ENCODE measurements at regions not wholly inside any gene's neighbourhood (a gene's known extent, or its start where the extent isn't known, plus 50 kb on each side); places are given as distances from the start of the nearest gene placed in this dataset.

- TF ChIP-seq TCF7 (IDR thresholded peaks at IDR 0.05; ENCODE audit: borderline replicate concordance) (no peak), HDAC6 (IDR thresholded peaks at IDR 0.05; ENCODE audit: unreplicated experiment) (no peak), MEF2B (IDR thresholded peaks at IDR 0.05; ENCODE audit: partially characterized antibody, poor library complexity, severe bottlenecking) (no peak), RAD21 (IDR thresholded peaks at IDR 0.05; ENCODE audit: insufficient read depth, low read depth, low read length) (no peak), IKZF2 (IDR thresholded peaks at IDR 0.05) (no peak), MYB (IDR thresholded peaks at IDR 0.05; ENCODE audit: borderline replicate concordance, low read depth, low read length) (no peak), JUNB (IDR thresholded peaks at IDR 0.05) (no peak), BRCA1 (IDR thresholded peaks at IDR 0.05; ENCODE audit: low read depth, low read length) (no peak), ZNF24 (IDR thresholded peaks at IDR 0.05) (no peak), STAT3 (IDR thresholded peaks at IDR 0.05; ENCODE audit: low read depth, low read length) (no peak), ELK1 (IDR thresholded peaks at IDR 0.05; ENCODE audit: low read depth, low read length) (no peak), BCL3 (IDR thresholded peaks at IDR 0.05; ENCODE audit: borderline replicate concordance, insufficient read depth, low read depth, low read length, poor library complexity, severe bottlenecking) (no peak), WRNIP1 (IDR thresholded peaks at IDR 0.05; ENCODE audit: borderline replicate concordance, low read depth, low read length) (no peak)
- no peak overlapping the region for H3K4me2 ChIP-seq (ENCODE audit: control insufficient read depth, insufficient read depth)
- no TSS peak for BruUV-seq (replicated peaks)
Measured at GRCh38 chr2:215681799-215682596, 246.1 kb upstream of the FN1 start.

More at GRCh38 chr2:215681799-215682596, 246.1 kb upstream of the FN1 start:
- DNase-seq (ENCODE audit: low read depth, low spot score) (no peak), FAIRE-seq (no peak), ATAC-seq (no peak)
- intact Hi-C loops (cut with micrococcal nuclease; ENCODE audit: unreplicated experiment) = loop anchor here (1.0 to 5.0 kb wide), 6 partner anchors 65 to 236 kb away; no protein-coding TSS in a partner anchor
- RAD21 ChIA-PET (ENCODE audit: unreplicated experiment) = interaction anchor here (1.0 to 3.3 kb wide), 11 partner anchors 11 to 236 kb away, joined by 3 to 21 read pairs (median 6); no protein-coding TSS in a partner anchor
- SMC1A ChIA-PET (ENCODE audit: uncharacterized antibody, unreplicated experiment) = interaction anchor here (0.6 to 4.0 kb wide), 32 partner anchors 10 to 232 kb away, joined by 3 to 23 read pairs (median 4); no protein-coding TSS in a partner anchor
- CTCF ChIA-PET = interaction anchor here (0.6 to 1.8 kb wide), 10 partner anchors 9 to 164 kb away, joined by 3 to 7 read pairs (median 4); no protein-coding TSS in a partner anchor
- Histone ChIP-seq H3K79me2 (ENCODE audit: control insufficient read depth, insufficient read depth, low read length) (no peaks in the 10 kb centered on the region), H4K20me1 (ENCODE audit: control insufficient read depth, insufficient read depth) (no peaks in the 10 kb centered on the region), H3K4me1 (ENCODE audit: control insufficient read depth, insufficient read depth, low read length) (no peaks in the 10 kb centered on the region), H2AFZ (ENCODE audit: control insufficient read depth, low read depth, low read length) (no peak overlapping the region), H3K9me3 (replicated peaks; ENCODE audit: control insufficient read depth, insufficient read depth, low read length) (no peaks in the 10 kb centered on the region), H3K4me3 (no peak overlapping the region), H3K36me3 (ENCODE audit: control insufficient read depth in 2 of 2, insufficient read depth in 2 of 2, low read length in 1 of 2) (no peaks in the 10 kb centered on the region), H3K9ac (ENCODE audit: control insufficient read depth, insufficient read depth, low read length) (no peak overlapping the region), H3K27me3 (replicated peaks in 1 of 2; ENCODE audit: control insufficient read depth in 2 of 2, insufficient read depth in 2 of 2, low read length in 1 of 2) (no peaks in the 10 kb centered on the region), H3K27ac (ENCODE audit: control insufficient read depth, insufficient read depth) (no peak overlapping the region)
- POLR2A ChIA-PET = interaction anchor here (0.9 to 1.0 kb wide), 2 partner anchors 12 to 336 kb away, joined by 3 read pairs; no protein-coding TSS in a partner anchor
- WGBS (ENCODE audit: insufficient coverage, insufficient replicate concordance, low lambda C conversion rate, missing lambda C conversion rate) = 34% methylated on average over 4 of the region's 4 CpGs
- in situ Hi-C loops (cut with MboI) = no loop called here
